SJCRH30 (cell line): ENCODE measurements at regions not wholly inside any gene's neighbourhood (a gene's known extent, or its start where the extent isn't known, plus 50 kb on each side); places are given as distances from the start of the nearest gene placed in this dataset.

ENCODE experiments used
- DNase-seq, 2 experiments: peaks; one replicate each; pipeline ENCODE4 v3.0.0-alpha.2; 2015 to 2020
- H3K27ac ChIP-seq: fragments of 250-450 bp; sonication (Bioruptor Pico); 2 replicates; pipeline ENCODE4 v1.5.1; 2020; ENCODE audit warnings: mild to moderate bottlenecking, moderate library complexity
- H3K27me3 ChIP-seq: fragments of 250-450 bp; sonication (Bioruptor Pico); 2 replicates; pipeline ENCODE4 v1.5.1; 2020; ENCODE audit warnings: mild to moderate bottlenecking, moderate library complexity
- H3K36me3 ChIP-seq: fragments of 250-450 bp; sonication (Bioruptor Pico); 2 replicates; pipeline ENCODE4 v1.5.1; 2020; ENCODE audit warnings: mild to moderate bottlenecking, moderate library complexity
- H3K4me1 ChIP-seq: fragments of 250-450 bp; sonication (Bioruptor Pico); 2 replicates; pipeline ENCODE4 v1.5.1; 2020; ENCODE audit warnings: mild to moderate bottlenecking, moderate library complexity
- H3K4me3 ChIP-seq: fragments of 250-450 bp; sonication (Bioruptor Pico); 2 replicates; pipeline ENCODE4 v1.5.1; 2020; ENCODE audit warnings: mild to moderate bottlenecking, moderate library complexity
- H3K9me3 ChIP-seq: fragments of 250-450 bp; sonication (Bioruptor Pico); replicated peaks from 2 replicates; pipeline ENCODE4 v1.5.1; 2020; ENCODE audit warnings: mild to moderate bottlenecking, moderate library complexity

GRCh38 chr10:78991187-78991586 lies 77.6 kb upstream of the ZMIZ1 start:
- H3K27me3 ChIP-seq = no peaks in the 10 kb centered on the region
- no peak overlapping the region for H3K27ac ChIP-seq
- no peak overlapping the region for H3K4me3 ChIP-seq
- H3K4me1 ChIP-seq = peaks cover 3% of the 10 kb centered on the region; the same call in 1 of the 2 replicates
- no peak for DNase-seq
- no peaks in the 10 kb centered on the region for H3K36me3 ChIP-seq
- H3K9me3 ChIP-seq = no peaks in the 10 kb centered on the region

DNA sequence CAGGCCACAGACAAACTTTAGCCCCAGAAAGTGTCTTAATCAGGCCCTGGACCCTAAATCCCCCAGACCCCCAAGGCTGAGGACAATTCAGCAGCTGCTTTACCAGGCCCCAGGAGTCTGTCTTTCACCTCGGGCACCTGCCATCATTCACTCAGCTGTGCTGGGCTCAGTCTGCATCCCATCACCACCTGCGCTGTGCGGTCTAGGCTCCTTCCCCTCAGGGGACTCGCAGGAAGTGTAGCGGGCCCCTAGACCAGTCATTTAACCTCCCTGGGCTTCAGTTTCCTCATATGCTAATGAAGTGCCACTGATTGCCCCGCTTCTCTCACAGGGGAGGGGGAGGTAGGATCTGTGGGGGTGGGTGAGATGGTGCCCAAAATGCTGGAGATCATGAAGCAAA lies 76.4 kb upstream of the ZMIZ1 start:
- no peaks in the 10 kb centered on the region for H3K36me3 ChIP-seq
- no peaks in the 10 kb centered on the region for H3K9me3 ChIP-seq
- no peak overlapping the region for H3K4me3 ChIP-seq
- H3K27me3 ChIP-seq = no peaks in the 10 kb centered on the region
- H3K27ac ChIP-seq = no peak overlapping the region
- H3K4me1 ChIP-seq = peaks cover 3% of the 10 kb centered on the region; the same call in 1 of the 2 replicates
- peak; percentile 41 to 66 for DNase-seq

- H3K4me1 ChIP-seq = peaks cover 3% of the 10 kb centered on the region; the same call in 1 of the 2 replicates
- DNase-seq = no peak
- H3K27ac ChIP-seq = no peak overlapping the region
- no peaks in the 10 kb centered on the region for H3K27me3 ChIP-seq
- H3K36me3 ChIP-seq = no peaks in the 10 kb centered on the region
- no peak overlapping the region for H3K4me3 ChIP-seq
- H3K9me3 ChIP-seq = no peaks in the 10 kb centered on the region
Measured at GRCh38 chr10:78993261-78993945, 75.4 kb upstream of the ZMIZ1 start.

GRCh38 chr10:78995987-78996791 lies 72.6 kb upstream of the ZMIZ1 start:
- peaks cover 3% of the 10 kb centered on the region; the same call in 1 of the 2 replicates for H3K4me1 ChIP-seq
- no peak overlapping the region for H3K27ac ChIP-seq
- no peaks in the 10 kb centered on the region for H3K9me3 ChIP-seq
- H3K27me3 ChIP-seq = no peaks in the 10 kb centered on the region
- H3K36me3 ChIP-seq = no peaks in the 10 kb centered on the region
- no peak overlapping the region for H3K4me3 ChIP-seq
- DNase-seq = no peak

DNA sequence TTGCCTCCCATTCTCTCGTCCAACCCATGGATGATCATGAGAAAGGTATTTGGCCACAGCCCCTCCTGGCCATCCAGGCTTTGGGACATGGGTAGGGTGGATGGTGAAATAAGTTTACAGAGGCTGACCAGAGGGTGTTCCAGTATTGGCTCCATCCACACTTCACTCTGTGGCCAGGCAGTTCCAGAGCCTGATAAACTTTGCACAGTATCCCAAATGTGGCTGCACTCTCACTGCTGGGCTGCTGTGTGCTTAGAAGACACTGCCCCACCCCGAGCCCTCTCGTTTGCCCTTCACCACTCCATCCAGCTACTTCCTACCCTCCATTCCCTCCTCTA lies 72.0 kb upstream of the ZMIZ1 start:
- H3K9me3 ChIP-seq = no peaks in the 10 kb centered on the region
- peaks cover 3% of the 10 kb centered on the region; the same call in 1 of the 2 replicates for H3K4me1 ChIP-seq
- H3K4me3 ChIP-seq = no peak overlapping the region
- H3K36me3 ChIP-seq = no peaks in the 10 kb centered on the region
- H3K27me3 ChIP-seq = no peaks in the 10 kb centered on the region
- no peak for DNase-seq
- no peak overlapping the region for H3K27ac ChIP-seq

DNA sequence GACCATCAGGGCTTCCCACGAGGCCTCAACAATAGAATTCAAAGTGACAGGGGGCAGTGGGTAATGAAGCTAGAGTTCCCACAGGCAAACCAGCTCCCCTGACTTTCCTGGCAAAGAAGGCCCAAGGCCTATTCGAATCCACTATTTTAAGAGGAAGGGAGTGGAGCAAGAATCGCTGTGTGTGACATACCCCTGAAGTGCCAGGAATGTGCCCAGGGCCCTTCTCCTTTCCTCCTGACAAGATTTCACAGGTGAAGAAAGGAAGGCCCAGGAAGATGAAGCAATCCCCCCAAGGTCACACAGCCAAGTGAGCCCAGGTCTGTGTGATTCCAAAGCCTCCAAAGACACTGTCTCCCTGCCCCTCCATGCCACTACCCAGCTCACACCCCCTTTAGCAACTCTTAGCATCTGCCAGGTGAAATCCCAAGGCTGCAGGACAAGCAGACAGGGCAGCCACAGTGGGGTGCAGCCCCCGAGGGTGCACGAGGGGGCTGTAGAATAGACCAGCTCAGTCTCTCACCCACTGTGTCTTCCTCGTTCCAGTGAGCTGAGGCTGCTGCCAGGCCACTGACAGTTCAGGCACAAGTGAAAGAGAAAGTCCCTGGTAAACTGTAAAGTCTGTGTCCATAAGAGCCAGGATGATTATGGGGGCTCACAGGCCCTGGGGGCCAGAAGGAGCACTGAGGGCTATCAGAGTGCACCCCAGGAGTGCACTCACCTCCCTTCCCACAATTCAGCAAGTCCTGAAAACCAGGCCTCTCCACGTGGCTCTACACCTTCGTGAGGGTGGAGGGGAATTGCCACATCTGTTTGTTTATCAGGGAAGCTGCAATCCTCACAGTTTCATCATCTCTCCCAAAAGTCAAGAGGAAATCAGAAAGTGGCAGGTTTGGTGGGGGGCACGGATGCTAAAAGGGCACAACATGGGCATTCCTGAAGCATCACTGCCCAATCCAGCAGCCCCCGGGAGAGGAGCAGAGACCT lies 70.8 kb upstream of the ZMIZ1 start:
- no peaks in the 10 kb centered on the region for H3K36me3 ChIP-seq
- no peak for DNase-seq
- H3K27me3 ChIP-seq = no peaks in the 10 kb centered on the region
- H3K9me3 ChIP-seq = no peaks in the 10 kb centered on the region
- H3K4me3 ChIP-seq = no peak overlapping the region
- H3K4me1 ChIP-seq = no peaks in the 10 kb centered on the region
- no peak overlapping the region for H3K27ac ChIP-seq

DNA sequence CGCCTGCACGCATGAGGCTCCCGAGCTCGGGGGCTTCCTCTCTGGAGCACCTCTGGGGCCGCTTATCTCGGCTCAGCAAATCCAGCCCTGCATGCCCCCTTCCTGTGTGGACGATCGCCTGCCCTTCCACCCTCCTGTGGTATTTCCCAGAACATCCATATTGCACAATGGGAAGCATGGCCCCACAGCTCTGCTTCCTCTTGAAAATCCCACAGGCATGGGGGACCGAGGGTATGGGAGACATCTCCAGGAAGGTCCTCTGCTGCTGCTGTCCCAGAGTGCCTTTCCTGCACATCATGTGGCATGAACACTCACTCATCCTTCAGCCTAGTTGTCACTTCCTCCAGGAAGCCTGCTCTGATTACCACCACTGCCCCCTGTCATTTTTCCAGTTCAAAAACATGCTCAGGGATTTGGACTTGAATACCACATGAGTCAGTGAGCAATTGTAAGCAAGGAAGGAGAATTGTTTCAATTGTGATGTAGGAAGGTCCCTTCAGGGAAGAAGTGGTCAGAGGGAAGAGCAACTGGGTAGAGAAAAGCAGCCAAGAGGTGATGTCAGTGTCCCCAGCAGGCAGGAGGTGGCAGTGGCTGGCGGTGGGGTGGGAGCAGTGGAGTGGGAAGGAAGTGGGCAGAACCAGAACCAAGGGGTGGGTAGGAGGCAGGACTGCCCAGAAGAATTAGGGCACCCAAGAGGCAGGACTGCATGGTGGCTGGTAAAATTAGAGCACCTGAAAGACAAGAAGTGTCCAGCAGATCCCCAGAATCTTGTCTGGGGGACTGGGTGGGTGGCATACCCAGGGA lies 67.5 kb upstream of the ZMIZ1 start:
- no peaks in the 10 kb centered on the region for H3K27me3 ChIP-seq
- DNase-seq = no peak
- H3K36me3 ChIP-seq = no peaks in the 10 kb centered on the region
- H3K4me1 ChIP-seq = no peaks in the 10 kb centered on the region
- H3K27ac ChIP-seq = no peak overlapping the region
- no peak overlapping the region for H3K4me3 ChIP-seq
- no peaks in the 10 kb centered on the region for H3K9me3 ChIP-seq

GRCh38 chr10:79002336-79002735 lies 66.4 kb upstream of the ZMIZ1 start:
- no peak overlapping the region for H3K27ac ChIP-seq
- no peak for DNase-seq
- no peaks in the 10 kb centered on the region for H3K36me3 ChIP-seq
- H3K4me3 ChIP-seq = no peak overlapping the region
- no peaks in the 10 kb centered on the region for H3K4me1 ChIP-seq
- H3K27me3 ChIP-seq = no peaks in the 10 kb centered on the region
- no peaks in the 10 kb centered on the region for H3K9me3 ChIP-seq

DNA sequence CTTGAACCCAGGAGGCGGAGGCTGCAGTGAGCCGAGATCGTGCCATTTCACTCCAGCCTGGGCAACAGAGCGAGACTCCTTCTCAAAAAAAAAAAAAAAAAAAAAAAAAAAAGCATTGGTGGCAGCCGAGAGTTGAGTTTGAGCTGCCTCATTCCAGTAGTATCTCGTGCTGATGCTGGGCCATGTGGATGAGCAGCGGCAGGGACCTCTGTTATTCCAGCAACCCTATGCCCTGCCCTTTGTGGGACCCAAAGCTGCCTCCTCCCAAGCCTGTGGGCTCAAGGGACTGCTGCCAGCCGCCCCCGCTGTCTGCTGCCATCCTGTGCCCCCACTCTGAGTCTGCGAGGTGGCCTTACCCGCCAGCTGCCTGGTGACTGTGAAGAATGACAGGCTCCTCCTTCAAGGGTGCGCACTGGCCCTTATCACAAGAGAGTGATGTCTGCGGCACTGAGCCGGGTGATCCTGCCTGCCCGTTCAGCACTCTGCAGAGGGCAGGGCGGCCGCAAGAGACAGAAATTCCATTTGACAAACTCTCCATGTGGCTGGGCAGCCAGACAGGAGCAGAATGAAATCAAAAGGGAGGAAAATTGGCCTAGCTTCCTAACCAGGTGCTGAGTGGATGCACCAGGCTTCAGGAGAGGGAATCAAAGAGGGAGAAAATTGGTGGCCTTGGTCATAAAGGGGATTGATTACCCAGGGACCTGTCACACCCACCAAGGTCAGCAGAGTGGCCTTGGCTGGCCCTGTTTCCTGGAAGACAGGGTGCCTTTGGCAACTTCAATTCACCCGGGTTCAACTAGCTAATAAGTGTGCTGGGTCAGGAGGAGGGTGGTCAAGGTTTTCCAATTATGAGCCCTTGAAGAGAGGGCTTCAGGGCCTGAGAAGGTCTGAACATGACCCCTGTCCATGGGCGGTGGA lies 65.3 kb upstream of the ZMIZ1 start:
- no peaks in the 10 kb centered on the region for H3K4me1 ChIP-seq
- no peak overlapping the region for H3K27ac ChIP-seq

GRCh38 chr10:79004311-79004710 lies 64.5 kb upstream of the ZMIZ1 start:
- Histone ChIP-seq H3K4me3 (no peak overlapping the region), H3K27me3 (no peaks in the 10 kb centered on the region), H3K9me3 (no peaks in the 10 kb centered on the region), H3K4me1 (no peaks in the 10 kb centered on the region), H3K36me3 (no peaks in the 10 kb centered on the region), H3K27ac (no peak overlapping the region)
- no peak for DNase-seq

More for the DNA sequence above, 65.3 kb upstream of the ZMIZ1 start:
- no peaks in the 10 kb centered on the region for H3K27me3 ChIP-seq
- H3K9me3 ChIP-seq = no peaks in the 10 kb centered on the region
- DNase-seq = no peak
- no peaks in the 10 kb centered on the region for H3K36me3 ChIP-seq
- H3K4me3 ChIP-seq = no peak overlapping the region

DNA sequence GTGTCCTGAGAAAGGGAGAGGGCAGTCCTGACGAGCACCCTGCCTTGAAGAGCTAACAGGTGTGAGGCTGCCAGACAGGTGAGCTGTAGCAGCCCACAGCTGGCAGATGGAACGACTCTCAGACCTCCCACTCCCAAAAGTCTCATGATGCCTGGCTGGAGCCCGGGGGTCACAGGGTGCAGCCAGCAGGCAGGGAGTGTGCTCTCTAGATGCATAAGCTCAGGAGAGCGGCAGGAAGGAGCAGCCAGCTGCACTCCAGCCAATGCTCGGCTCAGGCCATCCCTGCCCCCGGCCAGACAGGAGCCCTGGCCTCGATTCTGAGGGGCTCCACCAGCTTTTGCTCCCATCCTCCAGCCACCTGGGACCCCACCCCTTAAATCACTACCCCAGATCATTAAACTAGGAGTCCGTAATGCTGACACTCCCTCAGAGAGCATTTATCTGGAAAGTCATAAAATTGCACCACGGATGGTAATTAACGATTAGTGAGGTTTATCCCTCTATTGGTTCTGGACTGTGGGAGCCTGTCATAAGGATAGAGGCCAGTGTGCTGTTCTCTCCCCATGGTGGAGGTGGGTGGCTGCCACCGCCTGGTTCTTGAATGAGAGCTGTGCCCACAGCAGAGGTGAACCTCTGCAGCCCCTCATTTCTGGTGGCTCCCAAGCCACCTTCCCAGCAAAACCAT lies 63.5 kb upstream of the ZMIZ1 start:
- DNase-seq = no peak
- H3K36me3 ChIP-seq = no peaks in the 10 kb centered on the region
- H3K4me1 ChIP-seq = no peaks in the 10 kb centered on the region
- H3K27ac ChIP-seq = no peak overlapping the region
- no peaks in the 10 kb centered on the region for H3K9me3 ChIP-seq
- no peak overlapping the region for H3K4me3 ChIP-seq
- no peaks in the 10 kb centered on the region for H3K27me3 ChIP-seq

GRCh38 chr10:79007018-79007417 lies 61.7 kb upstream of the ZMIZ1 start:
- no peaks in the 10 kb centered on the region for H3K9me3 ChIP-seq
- H3K4me1 ChIP-seq = no peaks in the 10 kb centered on the region
- H3K36me3 ChIP-seq = no peaks in the 10 kb centered on the region
- H3K27ac ChIP-seq = no peak overlapping the region
- no peaks in the 10 kb centered on the region for H3K27me3 ChIP-seq
- no peak for DNase-seq
- H3K4me3 ChIP-seq = no peak overlapping the region
